Stomach (tissue), 4 donors: ENCODE measurements at regions not wholly inside any gene's neighbourhood (a gene's known extent, or its start where the extent isn't known, plus 50 kb on each side); places are given as distances from the start of the nearest gene placed in this dataset.

Experiments used
- CTCF ChIP-seq, 7 experiments: fragments of 450-650 bp in 4 of 7; fragments of 200-600 bp in 3 of 7; sonication (generic) in 3 of 7; IDR thresholded peaks; one replicate each; pipeline ENCODE4 v1.5.1; 2016 to 2019; ENCODE audit warnings: antibody characterized with exemption in 7 of 7, control low read depth in 2 of 7, mild to moderate bottlenecking in 1 of 7
- POLR2AphosphoS5 ChIP-seq, 3 donors: sonication (generic); formaldehyde crosslinking; IDR thresholded peaks; one replicate each; pipeline ENCODE4 v1.6.1; 2016; ENCODE audit warnings: antibody characterized with exemption in 3 of 3

- TF ChIP-seq CTCF (IDR thresholded peaks at IDR 0.05) (no peak), POLR2AphosphoS5 (IDR thresholded peaks at IDR 0.05) (no peak)
These were observed 588.3 kb downstream of the LMO4 start for GRCh38 chr1:87916965-87917364.
